Bone marrow (tissue), 2 donors: ENCODE measurements at regions not wholly inside any gene's neighbourhood (a gene's known extent, or its start where the extent isn't known, plus 50 kb on each side); places are given as distances from the start of the nearest gene placed in this dataset.

ENCODE experiments used
- DNase-seq, 2 donors: peaks; one replicate each; lab custom pipeline; 2025; lab: John Stamatoyannopoulos, UW

DNA sequence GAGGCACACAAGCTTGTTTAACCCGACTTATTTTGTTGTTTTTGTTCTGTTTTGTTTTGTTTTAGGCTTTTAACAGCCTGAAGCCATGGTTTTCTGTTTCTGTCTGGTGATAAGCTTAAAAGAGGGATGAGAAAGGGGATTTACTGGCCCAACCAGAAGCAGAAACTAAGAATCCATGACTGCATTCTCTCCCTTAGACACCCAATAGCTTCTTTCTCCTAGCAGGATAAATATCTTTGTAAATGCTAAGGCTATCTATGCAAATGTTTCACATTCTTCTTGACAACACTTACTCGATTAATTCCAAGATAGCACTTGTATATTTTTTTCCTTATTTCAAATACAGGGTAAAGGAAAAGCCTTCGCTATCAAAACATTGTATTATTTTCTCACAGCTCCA is 53.7 kb upstream of the SMAD1 start:
- DNase-seq, result no peak

DNA sequence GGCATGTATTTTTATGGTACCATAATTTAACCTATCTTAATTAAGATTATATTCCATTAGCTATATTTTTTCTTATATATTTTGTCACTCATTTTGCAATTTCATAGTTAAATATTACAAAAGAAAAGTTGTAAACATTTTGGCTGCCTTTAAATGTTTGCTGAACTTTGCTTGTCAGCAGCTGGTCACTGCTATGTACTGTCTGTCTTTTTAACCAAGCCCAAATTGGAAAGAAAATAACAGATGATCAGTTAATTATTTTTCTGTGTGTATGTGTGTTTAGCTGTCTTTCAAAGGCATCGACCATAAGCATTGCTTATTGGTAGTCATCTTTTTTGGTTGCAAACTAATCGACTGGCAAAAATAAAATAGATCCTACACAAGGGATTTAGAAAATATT is 54.4 kb upstream of the SMAD1 start:
- DNase-seq, result no peak

DNA sequence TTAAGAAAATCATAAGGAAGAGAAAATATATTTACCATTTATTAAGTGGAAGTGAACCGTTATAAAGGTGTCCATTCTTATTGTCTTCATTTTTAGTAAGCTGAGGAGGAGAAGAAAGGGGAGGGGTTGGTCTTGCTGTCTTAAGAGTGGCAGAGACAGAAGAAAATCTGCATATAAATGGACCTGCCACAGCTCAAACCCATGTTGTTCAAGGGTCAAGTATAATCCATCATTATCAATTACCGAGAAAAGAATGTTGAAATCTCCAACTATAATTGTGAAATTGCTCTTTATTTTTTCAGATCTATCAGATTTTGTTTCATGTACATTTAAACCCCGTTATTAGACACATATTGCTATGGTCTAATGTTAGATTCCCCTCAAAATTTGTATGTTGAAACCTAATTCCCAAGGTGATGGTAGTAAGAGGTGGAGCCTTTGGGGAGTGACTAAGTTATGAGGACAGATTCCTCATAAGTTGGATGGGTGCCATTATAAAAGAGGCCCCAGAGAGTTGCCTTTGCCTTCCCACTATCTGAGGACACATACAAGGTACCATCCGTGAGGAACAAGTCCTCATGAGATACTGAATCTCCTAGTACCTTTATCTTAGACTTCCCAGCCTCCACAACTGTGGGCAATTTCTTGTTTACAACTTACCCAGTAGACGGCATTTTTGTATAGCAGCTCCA is 58.5 kb upstream of the SMAD1 start:
- no peak for DNase-seq

DNA sequence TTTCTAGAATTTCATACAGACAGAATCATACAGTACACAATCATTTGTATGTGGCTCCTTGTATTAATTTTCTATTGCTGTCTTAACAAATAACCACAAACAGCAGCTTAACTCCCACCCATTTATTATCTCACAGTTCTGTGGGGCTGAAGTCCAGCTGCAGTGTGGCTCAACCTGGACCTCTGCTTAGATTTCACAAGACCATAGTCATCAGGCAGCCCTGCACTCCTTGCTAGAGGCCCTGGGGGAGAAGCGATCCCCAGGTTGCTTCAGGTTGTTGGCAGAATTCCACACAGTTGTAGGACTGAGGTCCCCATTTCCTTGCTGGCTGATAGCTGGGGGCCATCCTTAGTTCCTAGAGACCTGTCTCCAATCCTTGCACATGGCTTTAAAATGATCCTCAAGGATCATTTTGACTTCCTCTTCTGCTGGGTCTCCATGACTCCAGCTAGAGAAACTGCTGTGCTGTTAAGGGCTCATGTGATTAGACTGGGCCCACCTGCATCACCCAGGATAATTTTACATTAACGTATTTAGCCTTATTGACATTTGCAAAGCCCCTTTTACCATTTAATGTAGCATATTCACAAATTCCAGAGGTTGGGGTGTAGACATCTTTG is 60.9 kb upstream of the SMAD1 start:
- DNase-seq, result no peak

DNA sequence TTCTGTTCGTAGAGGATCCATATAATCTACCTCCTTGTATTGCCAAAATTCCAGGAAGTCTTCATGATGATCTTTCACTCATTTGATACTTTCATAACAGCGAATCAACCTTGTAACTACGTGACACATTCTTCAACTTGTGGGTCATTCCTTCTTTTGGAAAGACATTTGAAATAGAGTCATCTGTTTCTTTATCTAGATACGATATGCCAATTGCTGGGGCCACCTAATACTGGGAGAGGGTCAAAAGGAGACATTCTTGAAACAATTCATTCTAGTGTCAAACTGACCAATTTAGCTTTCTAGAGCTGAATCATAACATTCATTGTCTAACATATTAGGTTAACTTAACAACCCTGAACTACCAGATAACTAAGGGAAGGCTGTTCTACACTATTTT is 62.9 kb upstream of the SMAD1 start:
- no peak for DNase-seq

DNA sequence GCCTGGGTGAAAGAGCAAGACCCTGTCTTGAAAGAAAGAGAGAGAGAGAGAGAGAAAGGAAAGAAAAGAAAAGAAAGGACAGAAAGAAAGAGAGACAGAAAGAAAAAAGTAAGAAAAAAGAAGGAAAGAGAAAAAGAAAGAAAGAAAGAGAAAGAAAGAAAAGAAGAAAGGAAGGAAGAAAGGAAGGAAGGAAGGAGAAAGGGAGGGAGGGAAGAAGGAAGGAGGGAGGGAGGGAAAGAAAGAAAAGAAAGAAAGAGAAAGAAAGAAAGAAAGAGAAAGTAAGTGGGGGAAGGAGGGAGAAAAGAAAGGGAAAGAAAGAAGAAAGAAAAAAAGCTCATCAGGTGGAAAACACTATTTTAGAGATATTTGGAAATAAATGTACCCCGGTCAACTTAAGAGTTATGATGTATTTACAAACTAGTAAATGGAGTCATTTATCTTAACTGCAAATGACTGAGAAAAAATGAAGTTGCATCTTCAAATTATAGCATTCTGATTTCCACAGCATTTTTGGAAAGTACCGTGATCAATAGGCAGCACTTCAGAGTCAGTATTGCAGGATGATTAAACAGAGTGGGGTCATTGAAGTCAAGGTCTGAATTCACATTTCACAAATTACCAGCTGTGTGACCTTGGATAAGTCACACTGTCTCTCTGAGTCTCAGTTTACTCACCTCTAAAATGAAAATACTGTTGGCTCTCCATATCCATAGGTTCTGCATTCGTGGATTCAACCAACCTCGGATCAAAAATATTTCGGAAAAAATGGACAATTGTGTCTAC is 64.1 kb upstream of the SMAD1 start:
- no peak for DNase-seq

DNA sequence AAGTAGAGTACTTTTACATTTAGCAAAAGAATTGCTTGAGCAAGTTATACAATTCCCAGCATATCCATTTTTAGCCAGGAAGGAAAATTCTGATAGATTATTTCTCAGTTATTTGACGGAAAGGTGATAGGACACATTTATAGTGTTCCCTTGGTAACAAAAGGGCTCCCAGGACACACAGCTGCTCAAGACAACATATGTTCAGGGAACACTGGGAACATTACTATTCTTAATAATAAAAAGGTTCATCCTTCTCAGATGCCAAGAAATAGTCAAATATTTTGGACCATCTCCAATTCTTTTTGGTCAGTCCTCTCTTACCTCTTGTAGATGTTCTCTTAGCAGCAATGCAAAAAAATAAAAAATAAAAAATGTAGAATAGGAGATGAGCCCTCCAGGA is 66.8 kb upstream of the SMAD1 start:
- no peak for DNase-seq

DNA sequence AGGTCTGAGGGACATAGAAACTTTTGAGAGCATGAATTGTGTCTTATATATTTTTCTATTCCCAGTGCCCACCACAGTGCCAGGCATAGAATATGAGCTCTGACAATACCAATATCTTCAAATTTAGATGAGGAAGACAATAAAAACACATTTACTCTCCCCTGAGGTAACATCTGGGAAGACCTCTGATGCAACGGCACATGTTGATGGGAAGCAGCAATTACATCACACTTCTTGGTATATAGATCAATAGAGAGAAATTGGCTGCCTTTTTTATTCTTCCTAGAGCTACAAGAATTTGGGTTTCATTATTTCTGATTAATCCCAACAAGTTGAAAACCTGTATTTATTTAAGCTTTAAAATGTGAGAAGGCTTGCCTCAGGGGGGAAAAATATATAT is 67.4 kb upstream of the SMAD1 start:
- DNase-seq, result no peak

DNA sequence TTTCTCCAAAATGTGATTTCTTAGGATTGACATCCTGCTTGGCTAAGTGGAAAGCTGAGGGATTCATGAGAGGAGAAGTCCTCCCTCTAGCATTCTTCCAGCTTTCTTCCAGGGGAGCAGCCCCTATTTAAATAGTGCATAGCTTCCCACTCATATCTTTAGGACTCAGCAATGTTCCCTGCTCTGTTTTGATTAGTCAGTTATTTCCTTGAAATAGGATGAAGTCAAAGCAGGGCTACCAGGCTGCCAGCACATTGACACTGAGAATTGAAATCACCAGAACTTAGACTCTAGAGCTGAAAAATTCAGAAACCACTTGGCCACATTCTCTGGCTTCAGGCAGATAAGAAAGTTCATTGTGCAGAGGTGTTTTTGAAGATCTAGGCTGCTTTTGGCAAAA is 74.7 kb upstream of the SMAD1 start:
- no peak for DNase-seq

DNA sequence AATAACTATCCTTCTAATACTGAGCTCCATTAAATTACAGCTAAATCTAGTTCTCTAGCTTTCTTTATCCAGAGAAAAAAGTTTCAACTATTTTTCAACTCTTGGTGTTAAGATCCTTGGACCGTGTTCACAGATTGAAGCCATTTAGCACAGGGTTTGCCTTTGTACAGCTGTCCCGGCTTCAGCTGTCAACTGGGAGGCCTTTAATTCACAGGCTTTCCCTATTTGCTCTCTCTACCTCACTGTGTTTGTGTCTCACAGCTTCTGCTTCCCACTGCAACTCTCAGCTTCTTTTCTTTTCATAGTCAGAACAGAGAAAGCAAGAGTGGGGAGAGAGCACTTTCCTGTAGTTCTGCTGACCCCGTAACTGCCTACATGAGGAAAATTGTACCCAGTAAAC is 76.9 kb upstream of the SMAD1 start:
- no peak for DNase-seq

DNA sequence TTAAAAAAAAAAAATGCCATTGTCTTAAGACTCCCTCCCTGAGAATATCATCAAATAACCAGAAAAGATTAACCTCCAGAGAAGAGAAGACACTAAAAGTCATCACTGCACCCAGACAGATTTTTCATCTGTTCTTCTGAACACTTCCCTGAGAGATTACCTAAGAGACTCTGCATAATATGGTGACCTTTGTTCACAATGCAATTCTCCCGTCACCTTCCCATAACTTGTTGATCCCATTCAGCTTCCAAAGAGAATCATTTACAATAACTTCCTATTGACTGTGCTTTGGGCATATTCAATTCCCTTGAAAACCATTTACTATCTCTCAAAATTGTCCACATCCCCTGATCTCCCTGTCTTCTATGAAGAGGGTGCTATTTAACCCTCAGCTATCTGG is 85.1 kb upstream of the SMAD1 start:
- no peak for DNase-seq

DNA sequence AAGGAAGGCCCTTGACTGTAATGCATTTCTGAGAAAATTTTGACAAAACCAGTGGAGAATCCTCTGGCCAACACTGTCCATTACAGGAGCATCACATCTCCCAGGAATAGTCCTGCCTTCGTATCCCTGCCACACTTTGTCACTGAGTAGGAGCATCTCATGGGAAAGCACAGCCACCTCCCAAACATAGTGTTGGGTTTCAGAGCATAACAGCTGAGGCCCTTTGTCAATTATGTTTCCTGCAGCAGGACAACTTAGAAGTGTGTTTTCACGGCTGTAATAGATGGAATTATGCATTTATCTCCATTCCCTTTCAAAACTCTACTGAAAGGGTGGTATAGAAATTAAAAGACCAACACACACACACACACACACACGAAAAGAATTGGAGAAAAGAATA is 91.1 kb upstream of the SMAD1 start:
- no peak for DNase-seq

DNA sequence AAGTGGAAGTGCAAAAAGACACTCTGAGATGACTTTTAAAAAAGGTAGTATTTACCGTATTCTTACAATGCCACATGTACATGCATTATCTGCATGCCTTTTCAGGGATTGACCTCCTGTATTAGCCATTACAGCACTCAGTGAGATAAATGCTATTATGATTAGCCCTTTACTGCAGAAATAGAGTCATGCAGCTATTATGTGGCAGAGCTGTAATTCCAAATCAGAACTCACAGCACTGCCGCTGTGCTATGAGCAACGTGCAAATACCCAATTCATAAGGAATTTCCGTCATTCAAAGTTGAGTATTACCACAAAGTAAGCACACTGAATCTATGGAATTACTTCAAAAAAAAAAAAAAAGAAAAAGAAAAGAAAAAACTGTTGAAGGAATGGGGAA is 92.1 kb upstream of the SMAD1 start:
- no peak for DNase-seq

DNA sequence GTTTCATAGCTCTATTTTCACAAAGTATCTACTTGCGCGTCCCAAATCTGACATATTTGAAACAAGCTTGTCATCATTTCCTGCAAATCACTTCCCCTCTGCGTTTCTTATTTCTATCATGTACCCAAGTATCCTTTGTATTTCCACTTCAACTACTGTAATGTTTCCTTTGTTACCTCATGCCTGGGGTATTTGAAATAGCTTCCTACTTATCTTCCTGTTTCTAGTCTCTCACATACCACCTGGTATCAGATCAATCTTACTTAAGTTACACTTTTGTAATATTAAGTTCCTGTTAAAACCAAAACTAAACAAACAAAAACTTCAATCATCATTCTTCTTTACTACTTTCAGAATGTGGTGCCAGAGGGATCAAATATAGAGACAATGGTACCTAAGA is 93.6 kb upstream of the SMAD1 start:
- no peak for DNase-seq

DNA sequence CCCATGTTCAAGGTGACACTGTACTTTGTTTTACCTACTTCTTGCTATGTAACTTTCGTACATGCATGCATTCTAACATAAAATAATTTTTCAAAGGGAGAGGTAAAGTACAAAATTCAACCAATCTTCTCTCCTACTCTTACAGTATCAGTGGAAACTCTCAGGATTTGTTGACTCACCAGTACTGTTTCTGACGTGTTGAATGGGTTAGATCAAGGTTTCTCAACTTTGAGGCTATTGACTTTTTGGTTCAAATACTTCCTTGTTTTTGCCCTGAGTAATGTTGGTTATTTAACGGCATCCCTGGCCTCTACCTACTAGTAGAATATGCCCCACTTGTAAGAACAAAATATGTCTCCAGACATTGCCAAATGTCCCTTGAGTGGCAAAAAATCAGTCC is 94.6 kb upstream of the SMAD1 start:
- no peak for DNase-seq

DNA sequence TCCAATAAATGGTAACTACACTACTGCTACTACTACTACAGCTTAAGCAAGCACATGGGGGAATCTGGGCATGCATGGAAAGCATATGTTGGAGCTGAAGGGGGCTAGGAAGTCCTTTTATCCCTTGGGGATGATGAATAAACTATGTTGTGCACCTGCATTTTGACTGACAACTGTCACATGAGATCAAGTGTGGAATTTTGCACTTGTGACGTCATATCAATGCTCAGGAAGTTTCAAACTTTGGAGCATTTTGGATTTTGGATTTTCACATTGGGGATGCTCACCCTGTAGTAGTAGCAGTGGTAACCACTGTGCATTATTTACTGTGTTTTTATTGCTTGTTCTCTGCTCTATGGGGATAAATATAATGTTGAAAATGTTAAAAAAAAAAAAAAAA is 100.5 kb upstream of the SMAD1 start:
- DNase-seq, result no peak

DNA sequence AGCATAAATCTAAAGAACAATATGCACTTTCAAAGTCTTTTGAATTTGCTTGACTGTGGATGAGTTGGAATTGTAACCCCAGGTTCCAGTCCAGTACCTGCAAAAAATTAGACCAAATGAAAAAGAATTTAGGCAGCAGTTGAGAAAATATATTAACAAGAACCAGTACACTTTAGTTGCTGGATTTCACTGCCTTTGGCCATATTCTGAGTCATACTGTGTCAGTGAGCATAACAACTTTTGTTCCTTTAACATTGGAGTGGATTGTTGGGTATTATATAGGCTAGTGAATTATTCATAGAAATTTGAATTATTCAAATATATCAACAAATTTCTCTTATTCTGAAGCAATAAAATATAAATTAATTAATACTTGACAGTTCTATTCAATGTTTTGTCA is 101.5 kb upstream of the SMAD1 start:
- DNase-seq, result no peak

DNA sequence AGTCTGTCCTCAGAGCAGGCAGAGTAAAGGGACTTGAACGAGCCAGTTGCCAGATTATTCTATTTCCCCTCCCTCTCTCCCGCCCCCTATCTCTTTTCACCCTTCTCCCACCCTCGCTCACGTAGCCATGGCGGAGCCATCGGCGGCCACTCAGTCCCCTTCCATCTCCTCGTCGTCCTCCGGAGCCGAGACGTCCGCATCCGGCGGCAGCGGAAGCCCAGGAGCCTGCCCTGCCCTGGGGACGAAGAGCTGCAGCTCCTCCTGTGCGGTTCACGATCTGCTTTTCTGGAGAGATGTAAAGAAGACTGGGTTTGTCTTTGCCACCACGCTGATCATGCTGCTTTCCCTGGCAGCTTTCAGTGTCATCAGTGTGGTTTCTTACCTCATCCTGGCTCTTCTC is 106.2 kb upstream of the SMAD1 start:
- DNase-seq, result no peak

DNA sequence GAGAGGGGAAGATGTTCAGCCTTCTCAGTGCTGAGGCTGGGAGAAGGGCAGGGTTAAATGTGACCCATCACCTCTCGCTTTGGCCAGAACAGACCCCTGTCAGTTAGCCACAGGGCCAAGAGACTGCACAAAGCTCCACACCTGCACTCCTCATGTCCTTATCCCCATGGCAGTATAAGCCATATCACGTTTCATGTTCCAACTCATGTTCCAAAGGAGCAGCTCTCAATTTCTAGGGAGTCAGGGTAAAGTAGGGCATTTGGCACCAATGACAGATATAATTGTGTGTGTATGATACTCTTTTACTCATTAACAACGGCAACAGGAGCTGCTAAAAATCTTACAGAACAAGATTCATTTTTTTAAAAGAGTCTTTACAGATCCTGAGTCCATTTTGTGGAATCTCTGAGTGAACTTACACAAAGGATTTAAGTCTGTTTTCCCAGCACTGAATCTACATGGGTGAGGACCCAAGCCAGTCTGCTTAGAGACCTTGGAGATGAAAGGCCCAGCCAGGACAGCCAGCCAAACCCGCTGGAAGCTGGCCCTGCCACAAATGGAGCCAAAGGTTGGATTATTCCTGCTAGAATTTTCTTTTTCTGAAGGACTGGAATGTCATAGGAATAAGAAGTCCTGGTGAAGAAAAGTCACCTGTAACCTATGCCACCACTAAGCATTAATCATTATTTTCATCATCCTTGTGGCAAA is 129.1 kb upstream of the SMAD1 start:
- DNase-seq, result no peak

DNA sequence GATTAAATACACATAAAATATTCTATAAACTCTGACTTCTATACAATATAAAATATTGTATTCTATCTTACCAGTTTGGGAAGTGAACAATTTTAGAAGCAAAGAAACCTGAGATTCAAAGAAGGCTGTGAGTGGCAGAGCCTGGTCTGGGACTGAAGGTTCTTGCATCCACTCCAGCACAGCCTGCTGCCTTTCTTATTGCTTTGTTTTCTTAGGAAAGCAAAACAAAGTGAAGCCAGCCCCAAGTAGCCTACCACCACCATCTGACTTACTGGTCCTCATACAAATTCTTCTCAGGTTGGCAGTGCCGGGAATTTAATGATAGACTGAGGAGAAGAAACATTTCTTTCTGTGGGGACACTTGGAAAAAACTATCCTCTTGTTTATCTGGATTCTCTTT is 129.7 kb upstream of the SMAD1 start:
- DNase-seq, result no peak

DNA sequence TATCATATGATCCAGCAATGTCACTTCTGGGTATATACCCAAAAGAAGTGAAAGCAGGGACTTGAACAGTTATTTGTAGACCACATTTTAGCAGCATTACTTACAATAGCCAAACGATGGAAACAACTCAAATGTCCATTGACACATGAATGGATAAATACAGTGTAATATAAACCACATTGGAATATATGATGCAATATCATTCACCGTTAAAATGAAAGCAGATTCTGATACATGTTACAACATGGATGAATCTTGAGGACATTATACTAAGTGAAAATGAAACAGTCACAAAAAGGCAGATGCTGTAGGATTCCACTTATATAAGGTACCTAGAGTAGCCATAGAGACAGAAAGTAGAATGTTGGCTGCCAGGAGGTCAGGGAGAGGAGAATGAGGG is 130.5 kb upstream of the SMAD1 start:
- no peak for DNase-seq

DNA sequence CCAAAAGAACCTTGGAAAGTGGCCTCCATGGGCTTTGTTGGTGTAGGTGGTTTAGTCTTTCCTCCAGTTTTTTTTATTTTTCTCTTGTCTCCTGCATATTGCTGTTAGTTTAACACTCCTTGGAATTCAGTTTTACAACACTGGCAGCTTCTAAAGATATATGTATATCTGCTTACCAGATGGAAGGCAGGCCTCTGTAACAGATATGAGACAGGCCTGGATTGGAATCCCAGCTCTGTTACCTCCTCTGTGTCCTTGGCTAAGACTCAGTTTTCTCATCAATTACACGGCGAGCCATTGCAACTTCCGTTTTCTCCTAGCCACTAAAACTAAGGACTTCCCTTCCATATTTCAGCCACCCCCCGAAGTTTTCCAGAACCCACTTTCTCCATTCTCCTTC is 133.4 kb upstream of the SMAD1 start:
- DNase-seq, result no peak

DNA sequence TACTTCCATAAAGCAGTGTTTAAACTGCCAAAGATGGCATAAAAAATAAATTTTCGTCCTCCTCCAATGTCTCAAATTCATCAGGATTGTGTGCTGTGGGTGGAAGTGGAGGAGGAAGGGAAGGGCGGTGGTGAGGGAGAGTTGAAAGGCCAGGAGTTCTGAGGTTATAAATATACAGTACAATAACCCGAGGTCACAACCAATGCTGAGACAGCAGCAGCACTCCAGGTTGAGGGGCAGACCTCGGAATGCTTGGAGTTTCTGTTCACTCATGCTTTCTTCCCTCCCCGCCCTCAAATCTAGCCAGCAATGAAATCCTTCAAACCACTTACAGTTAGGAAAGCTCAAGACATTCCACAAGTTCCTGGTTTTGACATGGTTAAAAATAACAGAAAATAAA is 134.0 kb upstream of the SMAD1 start:
- DNase-seq, result no peak
